Caco-2 (cell line): ENCODE measurements at regions not wholly inside any gene's neighbourhood (a gene's known extent, or its start where the extent isn't known, plus 50 kb on each side); places are given as distances from the start of the nearest gene placed in this dataset.

Source experiments
- BruUV-seq: library from RNA; stranded (reverse); fragments of 400-500 nt; replicated peaks from 2 replicates; lab custom pipeline; 2021; lab: Mats Ljungman, UMichigan
- CTCF ChIA-PET: fragments of 300-600 bp; sonication (Branson Sonifier 250); formaldehyde crosslinking; loops from one replicate; lab custom pipeline; 2022; ENCODE audit warnings: antibody characterized with exemption; lab: Charles Lee
- POLR2A ChIA-PET: fragments of 300-600 bp; sonication (Branson Sonifier 250); formaldehyde crosslinking; loops from one replicate; lab custom pipeline; 2022; ENCODE audit warnings: antibody characterized with exemption; lab: Charles Lee
- DNase-seq, 2 experiments: peaks; one replicate each; pipeline versions ENCODE4 v3.0.0 to v3.0.0-alpha.2; 2020 to 2022
- H3K27me3 ChIP-seq: replicated peaks from 2 replicates; pipeline ENCODE4 v1.6.0; 2011; ENCODE audit warnings: low read length; ENCODE audit not compliant: control insufficient read depth, insufficient read depth
- H3K36me3 ChIP-seq: 2 replicates; pipeline ENCODE4 v1.5.1; 2011; ENCODE audit warnings: low read length; ENCODE audit not compliant: control insufficient read depth, insufficient read depth
- H3K4me1 ChIP-seq: fragments of 250-450 bp; sonication (Bioruptor Pico); 2 replicates; pipeline ENCODE4 v1.5.1; 2020; ENCODE audit warnings: mild to moderate bottlenecking
- H3K4me3 ChIP-seq: 2 replicates; pipeline ENCODE4 v1.5.1; 2011; ENCODE audit warnings: low read depth, mild to moderate bottlenecking, control low read depth, low read length
- H3K9me3 ChIP-seq: fragments of 250-450 bp; sonication (Bioruptor Pico); 2 replicates; pipeline ENCODE4 v1.5.1; 2020; ENCODE audit warnings: mild to moderate bottlenecking, moderate library complexity
- H3K27ac Mint-ChIP-seq: one replicate; pipeline ENCODE4 v1.8.0; 2022; ENCODE audit warnings: mixed read lengths; ENCODE audit not compliant: unreplicated experiment
- H3K27me3 Mint-ChIP-seq: one replicate; pipeline ENCODE4 v1.8.0; 2022; ENCODE audit warnings: mixed read lengths; ENCODE audit not compliant: insufficient read depth, unreplicated experiment
- H3K36me3 Mint-ChIP-seq: one replicate; pipeline ENCODE4 v1.8.0; 2022; ENCODE audit warnings: mild to moderate bottlenecking, mixed read lengths; ENCODE audit not compliant: insufficient read depth, unreplicated experiment
- H3K4me1 Mint-ChIP-seq: one replicate; pipeline ENCODE4 v1.8.0; 2022; ENCODE audit warnings: low read depth, mixed read lengths; ENCODE audit not compliant: unreplicated experiment
- H3K4me3 Mint-ChIP-seq: one replicate; pipeline ENCODE4 v1.8.0; 2022; ENCODE audit warnings: mild to moderate bottlenecking, moderate library complexity, mixed read lengths; ENCODE audit not compliant: unreplicated experiment
- H3K9me3 Mint-ChIP-seq: one replicate; pipeline ENCODE4 v1.8.0; 2022; ENCODE audit warnings: mixed read lengths; ENCODE audit not compliant: unreplicated experiment
- CTCF ChIP-seq, 2 experiments: fragments of 200-600 bp in 1 of 2; IDR thresholded peaks; 1 replicate in 1 of 2; 2 replicates in 1 of 2; pipeline versions ENCODE4 v1.5.1 to v1.8.0; 2011 to 2022; ENCODE audit warnings: antibody characterized with exemption in 1 of 2, control low read depth in 1 of 2, inconsistent platforms in 1 of 2, low read depth in 1 of 2, low read length in 1 of 2, mild to moderate bottlenecking in 1 of 2, moderate library complexity in 1 of 2; ENCODE audit not compliant: insufficient read depth in 1 of 2, severe bottlenecking in 1 of 2, unreplicated experiment in 1 of 2
- intact Hi-C: fragments of 100-400 bp; cut with micrococcal nuclease; formaldehyde crosslinking; loops from one replicate; pipeline ENCODE4 v1.10.0; 2022; ENCODE audit not compliant: unreplicated experiment

GRCh38 chr14:94918896-94919295 is 149.0 kb upstream of the GSC start:
- no peak for DNase-seq
- peaks cover 4% of the 10 kb centered on the region for H3K4me1 Mint-ChIP-seq
- no peak overlapping the region for H3K4me3 ChIP-seq
- no peaks in the 10 kb centered on the region for H3K36me3 Mint-ChIP-seq
- no peaks in the 10 kb centered on the region for H3K36me3 ChIP-seq
- no peaks in the 10 kb centered on the region; the same call in 1 of the 2 replicates for H3K27me3 ChIP-seq
- peaks cover 2% of the 10 kb centered on the region; the same call in 1 of the 2 replicates for H3K4me1 ChIP-seq
- H3K9me3 ChIP-seq = no peaks in the 10 kb centered on the region
- POLR2A ChIA-PET = no interaction called here
- H3K27me3 Mint-ChIP-seq = peaks cover 12% of the 10 kb centered on the region
- H3K27ac Mint-ChIP-seq = no peak overlapping the region
- TF ChIP-seq CTCF (IDR thresholded peaks at IDR 0.05; ENCODE audit: insufficient read depth in 1 of 2, low read depth in 1 of 2, low read length in 1 of 2, severe bottlenecking in 1 of 2, unreplicated experiment in 1 of 2) = no peak
- intact Hi-C loops = no loop called here
- BruUV-seq = no TSS peak
- CTCF ChIA-PET = no interaction called here
- H3K9me3 Mint-ChIP-seq = no peaks in the 10 kb centered on the region
- no peak overlapping the region for H3K4me3 Mint-ChIP-seq

DNA sequence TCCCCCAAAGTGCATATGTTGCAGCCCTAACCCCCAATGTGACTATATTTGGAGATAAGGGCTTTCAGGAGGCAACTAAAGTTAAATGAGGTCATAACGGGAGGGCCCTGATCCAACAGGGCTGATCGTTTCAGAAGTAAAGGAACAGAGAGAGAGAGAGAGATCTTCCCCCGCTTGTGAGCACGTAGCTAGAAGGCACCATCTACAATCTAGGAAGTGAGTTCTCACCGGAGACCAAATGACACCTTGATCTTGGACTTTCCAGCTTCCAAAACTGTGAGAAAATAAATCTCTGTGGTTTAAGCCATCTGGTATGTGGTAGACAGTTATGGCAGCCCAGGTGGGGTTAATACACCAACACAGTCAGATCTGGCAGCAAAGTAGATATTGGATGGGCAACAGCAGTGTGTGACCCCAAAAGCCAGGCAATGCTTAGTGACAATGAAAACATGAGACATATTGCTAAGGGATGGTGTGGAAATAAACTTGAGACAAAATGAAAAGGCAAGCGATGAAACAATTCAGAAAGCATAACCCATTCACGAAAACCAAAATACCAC is 147.2 kb upstream of the GSC start:
- H3K27me3 ChIP-seq = no peaks in the 10 kb centered on the region; the same call in 1 of the 2 replicates

GRCh38 chr14:94914191-94914590 is 144.3 kb upstream of the GSC start:
- Mint-ChIP-seq H3K27me3 (peaks cover 20% of the 10 kb centered on the region), H3K36me3 (peaks cover 6% of the 10 kb centered on the region), H3K4me3 (no peak overlapping the region), H3K4me1 (no peaks in the 10 kb centered on the region), H3K27ac (no peak overlapping the region), H3K9me3 (peaks cover 17% of the 10 kb centered on the region)
- ChIA-PET POLR2A (no interaction called here), CTCF (no interaction called here)
- H3K4me1 ChIP-seq = no peaks in the 10 kb centered on the region
- no TSS peak for BruUV-seq
- TF ChIP-seq CTCF (IDR thresholded peaks at IDR 0.05; ENCODE audit: insufficient read depth in 1 of 2, low read depth in 1 of 2, low read length in 1 of 2, severe bottlenecking in 1 of 2, unreplicated experiment in 1 of 2) = no peak
- no peaks in the 10 kb centered on the region for H3K36me3 ChIP-seq
- intact Hi-C loops = no loop called here
- DNase-seq = no peak
- H3K4me3 ChIP-seq = no peak overlapping the region
- H3K9me3 ChIP-seq = no peaks in the 10 kb centered on the region
- no peaks in the 10 kb centered on the region; the same call in 1 of the 2 replicates for H3K27me3 ChIP-seq

More for the DNA sequence above, 147.2 kb upstream of the GSC start:
- H3K9me3 Mint-ChIP-seq = no peaks in the 10 kb centered on the region
- no peak overlapping the region for H3K27ac Mint-ChIP-seq
- intact Hi-C loops = no loop called here
- H3K9me3 ChIP-seq = no peaks in the 10 kb centered on the region
- H3K36me3 Mint-ChIP-seq = no peaks in the 10 kb centered on the region
- CTCF ChIA-PET = no interaction called here
- TF ChIP-seq CTCF (IDR thresholded peaks at IDR 0.05; ENCODE audit: insufficient read depth in 1 of 2, low read depth in 1 of 2, low read length in 1 of 2, severe bottlenecking in 1 of 2, unreplicated experiment in 1 of 2) = no peak
- no peak for DNase-seq
- H3K36me3 ChIP-seq = no peaks in the 10 kb centered on the region
- H3K4me1 Mint-ChIP-seq = no peaks in the 10 kb centered on the region
- H3K27me3 Mint-ChIP-seq = peaks cover 12% of the 10 kb centered on the region
- POLR2A ChIA-PET = no interaction called here
- no peak overlapping the region for H3K4me3 ChIP-seq
- H3K4me3 Mint-ChIP-seq = no peak overlapping the region
- H3K4me1 ChIP-seq = no peaks in the 10 kb centered on the region
- no TSS peak for BruUV-seq
